ENCODE measurements at regions not wholly inside any gene's neighbourhood (a gene's known extent, or its start where the extent isn't known, plus 50 kb on each side); places are given as distances from the start of the nearest gene placed in this dataset.

DNA sequence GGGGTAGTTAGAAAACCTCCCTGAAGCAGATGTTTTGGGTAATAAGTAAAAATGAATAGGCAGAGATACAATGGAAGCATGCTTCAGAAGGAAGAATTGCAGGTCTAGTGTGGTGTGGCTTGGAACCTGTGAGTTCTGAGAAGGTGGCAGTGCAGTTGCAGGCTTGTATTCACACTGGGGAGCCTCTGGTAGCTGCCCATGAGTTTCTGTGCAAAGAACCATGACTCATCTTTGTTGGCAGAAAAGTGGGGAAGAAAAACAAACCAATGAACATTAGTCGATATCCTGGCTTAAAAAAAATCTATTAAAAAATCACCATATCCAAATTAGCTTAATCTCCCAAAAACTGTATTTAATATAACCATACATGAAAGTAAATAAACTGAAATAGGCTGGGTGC, 232.6 kb downstream of the FAT3 start:
- TF ChIP-seq EZH2 (IDR thresholded peaks at IDR 0.05; ENCODE audit: insufficient read depth, poor library complexity, severe bottlenecking) = no peak
- TF ChIP-seq EZH2phosphoT487 (IDR thresholded peaks at IDR 0.05; ENCODE audit: insufficient read depth, low read depth) = no peak

All from GM23248 (cell line).